ENCODE measurements at regions not wholly inside any gene's neighbourhood (a gene's known extent, or its start where the extent isn't known, plus 50 kb on each side); places are given as distances from the start of the nearest gene placed in this dataset.

DNA sequence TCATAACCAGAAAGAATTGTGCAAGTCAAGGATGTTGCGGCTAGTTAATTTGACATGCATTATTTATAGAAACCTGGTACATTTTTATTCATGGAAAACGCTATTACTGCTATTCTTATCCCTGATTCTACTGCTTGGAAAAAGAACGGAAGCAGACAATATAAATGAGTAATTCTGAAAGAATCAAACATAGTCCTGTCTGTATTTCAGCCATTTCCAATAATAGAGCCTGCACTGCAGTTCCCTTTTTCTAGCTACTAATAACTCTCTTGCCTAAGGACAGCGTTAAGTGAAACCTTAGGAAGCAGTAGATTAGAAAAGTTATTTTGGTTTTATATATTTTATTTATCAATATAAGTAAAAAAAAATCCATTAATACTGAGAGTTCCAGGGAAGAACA is 414.9 kb downstream of the CYLC2 start:
- TF ChIP-seq, protein P1, sequence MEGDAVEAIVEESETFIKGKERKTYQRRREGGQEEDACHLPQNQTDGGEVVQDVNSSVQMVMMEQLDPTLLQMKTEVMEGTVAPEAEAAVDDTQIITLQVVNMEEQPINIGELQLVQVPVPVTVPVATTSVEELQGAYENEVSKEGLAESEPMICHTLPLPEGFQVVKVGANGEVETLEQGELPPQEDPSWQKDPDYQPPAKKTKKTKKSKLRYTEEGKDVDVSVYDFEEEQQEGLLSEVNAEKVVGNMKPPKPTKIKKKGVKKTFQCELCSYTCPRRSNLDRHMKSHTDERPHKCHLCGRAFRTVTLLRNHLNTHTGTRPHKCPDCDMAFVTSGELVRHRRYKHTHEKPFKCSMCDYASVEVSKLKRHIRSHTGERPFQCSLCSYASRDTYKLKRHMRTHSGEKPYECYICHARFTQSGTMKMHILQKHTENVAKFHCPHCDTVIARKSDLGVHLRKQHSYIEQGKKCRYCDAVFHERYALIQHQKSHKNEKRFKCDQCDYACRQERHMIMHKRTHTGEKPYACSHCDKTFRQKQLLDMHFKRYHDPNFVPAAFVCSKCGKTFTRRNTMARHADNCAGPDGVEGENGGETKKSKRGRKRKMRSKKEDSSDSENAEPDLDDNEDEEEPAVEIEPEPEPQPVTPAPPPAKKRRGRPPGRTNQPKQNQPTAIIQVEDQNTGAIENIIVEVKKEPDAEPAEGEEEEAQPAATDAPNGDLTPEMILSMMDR (conservative IDR thresholded peaks at IDR 0.05; ENCODE audit: low read depth, low read length): no peak
- TF ChIP-seq EZH2phosphoT487 (IDR thresholded peaks at IDR 0.05; ENCODE audit: borderline replicate concordance, low read length) (no peak), EZH2 (IDR thresholded peaks at IDR 0.05; ENCODE audit: low read length, unreplicated experiment) (no peak)
- no peak overlapping the region for H3K4me3 ChIP-seq (ENCODE audit: low read length)
- BruUV-seq (replicated peaks): no TSS peak
- no peaks in the 10 kb centered on the region for H3K27me3 ChIP-seq (ENCODE audit: low read length)
- H3K9me3 ChIP-seq (ENCODE audit: low read length): no peaks in the 10 kb centered on the region
- H3K9me2 ChIP-seq (replicated peaks; ENCODE audit: low read length): no peaks in the 10 kb centered on the region
- H3K4me2 ChIP-seq (ENCODE audit: low read length): no peak overlapping the region
- intact Hi-C loops (cut with micrococcal nuclease): no loop called here
- H3F3A ChIP-seq (ENCODE audit: low read length, unreplicated experiment): no peaks in the 10 kb centered on the region
- no peak overlapping the region for H3K27ac ChIP-seq (ENCODE audit: low read length)
- DNase-seq: no peak
- ChIA-PET CTCF (no interaction called here), POLR2A (ENCODE audit: unreplicated experiment) (no interaction called here)
- no peaks in the 10 kb centered on the region for H4K20me1 ChIP-seq (ENCODE audit: low read length)
- no peaks in the 10 kb centered on the region for H3K79me2 ChIP-seq (ENCODE audit: low read length)
- no peak for ATAC-seq
- no peaks in the 10 kb centered on the region for H3K4me1 ChIP-seq (ENCODE audit: insufficient read depth, low read length)
- H3K36me3 ChIP-seq (ENCODE audit: low read depth, low read length): no peaks in the 10 kb centered on the region
- H2AFZ ChIP-seq (ENCODE audit: low read length): no peak overlapping the region
- no peak overlapping the region for H3K9ac ChIP-seq (ENCODE audit: low read length)

- no peak overlapping the region for H3K9ac ChIP-seq (ENCODE audit: low read length)
- ChIA-PET POLR2A (ENCODE audit: unreplicated experiment) (no interaction called here), CTCF (no interaction called here)
- TF ChIP-seq, protein P1 (conservative IDR thresholded peaks at IDR 0.05; ENCODE audit: low read depth, low read length): no peak
- TF ChIP-seq EZH2phosphoT487 (IDR thresholded peaks at IDR 0.05; ENCODE audit: borderline replicate concordance, low read length) (no peak), EZH2 (IDR thresholded peaks at IDR 0.05; ENCODE audit: low read length, unreplicated experiment) (no peak)
- no peak overlapping the region for H2AFZ ChIP-seq (ENCODE audit: low read length)
- H3K27me3 ChIP-seq (ENCODE audit: low read length): no peaks in the 10 kb centered on the region
- no peak for ATAC-seq
- no peaks in the 10 kb centered on the region for H3K79me2 ChIP-seq (ENCODE audit: low read length)
- no peaks in the 10 kb centered on the region for H3K36me3 ChIP-seq (ENCODE audit: low read depth, low read length)
- no peak overlapping the region for H3K4me3 ChIP-seq (ENCODE audit: low read length)
- no peaks in the 10 kb centered on the region for H3K9me3 ChIP-seq (ENCODE audit: low read length)
- BruUV-seq (replicated peaks): no TSS peak
- intact Hi-C loops (cut with micrococcal nuclease): no loop called here
- H3K4me2 ChIP-seq (ENCODE audit: low read length): no peak overlapping the region
- no peak overlapping the region for H3K27ac ChIP-seq (ENCODE audit: low read length)
- H4K20me1 ChIP-seq (ENCODE audit: low read length): no peaks in the 10 kb centered on the region
- H3F3A ChIP-seq (ENCODE audit: low read length, unreplicated experiment): no peaks in the 10 kb centered on the region
- no peaks in the 10 kb centered on the region for H3K9me2 ChIP-seq (replicated peaks; ENCODE audit: low read length)
- DNase-seq: no peak
- no peaks in the 10 kb centered on the region for H3K4me1 ChIP-seq (ENCODE audit: insufficient read depth, low read length)
Measured at GRCh38 chr9:103427696-103428095, 432.6 kb downstream of the CYLC2 start.

DNA sequence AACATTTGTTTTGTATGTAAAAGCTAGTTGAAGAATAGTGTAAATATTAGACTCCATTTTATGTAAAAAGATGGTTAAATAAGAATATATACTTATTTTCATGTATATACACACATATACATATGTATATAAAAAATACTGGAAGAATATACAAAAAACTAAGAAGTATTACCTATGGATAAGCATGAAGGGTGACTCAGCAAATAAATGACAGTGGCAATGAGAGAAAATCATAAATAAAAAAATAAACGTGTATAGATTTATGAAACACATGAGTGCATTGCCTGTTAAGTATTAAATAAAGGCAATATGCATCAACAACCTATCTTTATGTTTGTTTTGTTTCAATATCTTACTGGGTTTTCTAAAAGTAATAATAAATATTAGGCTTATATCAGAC is 435.3 kb downstream of the CYLC2 start:
- Histone ChIP-seq H3K27me3 (ENCODE audit: low read length) (no peaks in the 10 kb centered on the region), H3K36me3 (ENCODE audit: low read depth, low read length) (no peaks in the 10 kb centered on the region), H2AFZ (ENCODE audit: low read length) (no peak overlapping the region), H3F3A (ENCODE audit: low read length, unreplicated experiment) (no peaks in the 10 kb centered on the region), H3K9me3 (ENCODE audit: low read length) (no peaks in the 10 kb centered on the region), H3K4me3 (ENCODE audit: low read length) (no peak overlapping the region), H3K4me1 (ENCODE audit: insufficient read depth, low read length) (no peaks in the 10 kb centered on the region), H3K9me2 (replicated peaks; ENCODE audit: low read length) (no peaks in the 10 kb centered on the region), H3K9ac (ENCODE audit: low read length) (no peak overlapping the region), H3K79me2 (ENCODE audit: low read length) (no peaks in the 10 kb centered on the region), H3K27ac (ENCODE audit: low read length) (no peak overlapping the region), H3K4me2 (ENCODE audit: low read length) (no peak overlapping the region), H4K20me1 (ENCODE audit: low read length) (no peaks in the 10 kb centered on the region)
- DNase-seq: no peak
- CTCF ChIA-PET: no interaction called here
- intact Hi-C loops (cut with micrococcal nuclease): no loop called here
- POLR2A ChIA-PET (ENCODE audit: unreplicated experiment): no interaction called here
- TF ChIP-seq EZH2 (IDR thresholded peaks at IDR 0.05; ENCODE audit: low read length, unreplicated experiment) (no peak), EZH2phosphoT487 (IDR thresholded peaks at IDR 0.05; ENCODE audit: borderline replicate concordance, low read length) (no peak)
- TF ChIP-seq, protein P1 (conservative IDR thresholded peaks at IDR 0.05; ENCODE audit: low read depth, low read length): no peak
- no peak for ATAC-seq
- no TSS peak for BruUV-seq (replicated peaks)
